HCT116 (cell line): ENCODE measurements at regions not wholly inside any gene's neighbourhood (a gene's known extent, or its start where the extent isn't known, plus 50 kb on each side); places are given as distances from the start of the nearest gene placed in this dataset.

Experiments
- ATF3 ChIP-seq: IDR thresholded peaks from 2 replicates; pipeline ENCODE4 v1.6.1; 2012
- CTCF ChIP-seq, 3 experiments: fragments of 200-600 bp in 1 of 3; sonication (generic) in 1 of 3; IDR thresholded peaks in 2 of 3; conservative IDR thresholded peaks in 1 of 3; 2 replicates each; pipeline ENCODE4 v1.5.1; 2012 to 2017; ENCODE audit warnings: low read depth in 2 of 3, low read length in 2 of 3, antibody characterized with exemption in 1 of 3, borderline replicate concordance in 1 of 3, control low read depth in 1 of 3, mild to moderate bottlenecking in 1 of 3, mixed read lengths in 1 of 3, mixed run types in 1 of 3, moderate library complexity in 1 of 3; ENCODE audit not compliant: insufficient read depth in 1 of 3
- EZH2 ChIP-seq: fragments of 200-600 bp; sonication (generic); IDR thresholded peaks from 2 replicates; pipeline ENCODE4 v1.6.1; 2017; ENCODE audit warnings: antibody characterized with exemption, mixed run types
- FOSL1 ChIP-seq: IDR thresholded peaks from 2 replicates; pipeline ENCODE4 v1.6.1; 2012; ENCODE audit warnings: low read depth
- JUND ChIP-seq: IDR thresholded peaks from 2 replicates; pipeline ENCODE4 v1.6.1; 2012
- POLR2A ChIP-seq: IDR thresholded peaks from 2 replicates; pipeline ENCODE4 v1.7.0; 2011; ENCODE audit warnings: borderline replicate concordance; ENCODE audit not compliant: insufficient read depth, insufficient read length; ENCODE audit errors: extremely low read depth
- POLR2AphosphoS5 ChIP-seq: IDR thresholded peaks from 2 replicates; pipeline ENCODE4 v1.6.1; 2011; ENCODE audit warnings: mild to moderate bottlenecking, low read depth, low read length, moderate library complexity
- RAD21 ChIP-seq: IDR thresholded peaks from 2 replicates; pipeline ENCODE4 v1.6.1; 2012; ENCODE audit warnings: low read depth, mild to moderate bottlenecking
- REST ChIP-seq: IDR thresholded peaks from 2 replicates; pipeline ENCODE4 v1.6.1; 2012; ENCODE audit warnings: low read depth
- SIN3A ChIP-seq: IDR thresholded peaks from 2 replicates; pipeline ENCODE4 v1.6.1; 2012; ENCODE audit warnings: low read depth
- SRF ChIP-seq: IDR thresholded peaks from 2 replicates; pipeline ENCODE4 v1.6.1; 2012; ENCODE audit warnings: low read depth
- ZNF274 ChIP-seq: fragments of 200-500 bp; sonication (Bioruptor generic); IDR thresholded peaks from 2 replicates; pipeline ENCODE4 v1.6.1; 2014; ENCODE audit warnings: mild to moderate bottlenecking, low read depth, low read length, inconsistent platforms

GRCh38 chr12:77239617-77240016, 174.2 kb upstream of the E2F7 start:
- TF ChIP-seq CTCF (IDR thresholded peaks at IDR 0.05 in 2 of 3, conservative IDR thresholded peaks at IDR 0.05 in 1 of 3; ENCODE audit: borderline replicate concordance in 1 of 3, insufficient read depth in 1 of 3, low read depth in 2 of 3, low read length in 2 of 3) = no peak
- no peak for TF ChIP-seq SRF
- no peak for TF ChIP-seq ZNF274
- TF ChIP-seq JUND = no peak
- no peak for TF ChIP-seq POLR2A
- no peak for TF ChIP-seq RAD21
- TF ChIP-seq FOSL1 = no peak
- no peak for TF ChIP-seq REST
- TF ChIP-seq EZH2 = no peak
- no peak for TF ChIP-seq ATF3
- no peak for TF ChIP-seq POLR2AphosphoS5
- TF ChIP-seq SIN3A = no peak
